Stomach (tissue), 4 donors: ENCODE measurements at regions not wholly inside any gene's neighbourhood (a gene's known extent, or its start where the extent isn't known, plus 50 kb on each side); places are given as distances from the start of the nearest gene placed in this dataset.

Experiments used
- POLR2A ChIP-seq, 4 donors: fragments of 450-650 bp; IDR thresholded peaks; one replicate each; pipeline ENCODE4 v1.6.1; 2016; ENCODE audit warnings: antibody characterized with exemption in 4 of 4, control low read depth in 2 of 4, mild to moderate bottlenecking in 1 of 4, moderate library complexity in 1 of 4
- POLR2AphosphoS5 ChIP-seq, 3 donors: sonication (generic); formaldehyde crosslinking; IDR thresholded peaks; one replicate each; pipeline ENCODE4 v1.6.1; 2016; ENCODE audit warnings: antibody characterized with exemption in 3 of 3
- TF ChIP-seq, protein P1 (sequence below), 7 experiments: fragments of 450-650 bp in 4 of 7; fragments of 200-600 bp in 3 of 7; sonication (generic) in 3 of 7; IDR thresholded peaks; one replicate each; pipeline ENCODE4 v1.5.1; 2016 to 2019; ENCODE audit warnings: antibody characterized with exemption in 7 of 7, control low read depth in 2 of 7, mild to moderate bottlenecking in 1 of 7

DNA sequence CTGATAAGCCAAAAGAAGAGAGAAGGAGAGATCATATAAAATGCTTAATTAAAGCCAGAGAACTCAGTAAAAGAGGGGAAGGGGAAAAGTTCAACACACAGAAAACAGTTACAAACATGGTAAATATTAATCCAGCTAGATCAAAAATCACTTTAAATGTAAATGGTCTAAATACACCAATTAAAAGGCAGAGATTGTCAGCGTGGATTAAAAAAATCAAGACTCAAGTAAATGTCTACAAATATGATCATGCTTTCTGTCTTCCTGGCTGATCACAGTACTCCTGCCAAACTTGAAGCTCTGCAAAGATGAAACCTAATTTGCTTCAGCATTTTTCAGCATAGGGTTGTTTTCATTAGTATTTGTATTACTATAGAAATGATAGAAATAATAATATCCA, 54.6 kb upstream of the RNF32 start:
- TF ChIP-seq POLR2A (IDR thresholded peaks at IDR 0.05) (no peak), POLR2AphosphoS5 (IDR thresholded peaks at IDR 0.05) (no peak)
- TF ChIP-seq, protein P1, sequence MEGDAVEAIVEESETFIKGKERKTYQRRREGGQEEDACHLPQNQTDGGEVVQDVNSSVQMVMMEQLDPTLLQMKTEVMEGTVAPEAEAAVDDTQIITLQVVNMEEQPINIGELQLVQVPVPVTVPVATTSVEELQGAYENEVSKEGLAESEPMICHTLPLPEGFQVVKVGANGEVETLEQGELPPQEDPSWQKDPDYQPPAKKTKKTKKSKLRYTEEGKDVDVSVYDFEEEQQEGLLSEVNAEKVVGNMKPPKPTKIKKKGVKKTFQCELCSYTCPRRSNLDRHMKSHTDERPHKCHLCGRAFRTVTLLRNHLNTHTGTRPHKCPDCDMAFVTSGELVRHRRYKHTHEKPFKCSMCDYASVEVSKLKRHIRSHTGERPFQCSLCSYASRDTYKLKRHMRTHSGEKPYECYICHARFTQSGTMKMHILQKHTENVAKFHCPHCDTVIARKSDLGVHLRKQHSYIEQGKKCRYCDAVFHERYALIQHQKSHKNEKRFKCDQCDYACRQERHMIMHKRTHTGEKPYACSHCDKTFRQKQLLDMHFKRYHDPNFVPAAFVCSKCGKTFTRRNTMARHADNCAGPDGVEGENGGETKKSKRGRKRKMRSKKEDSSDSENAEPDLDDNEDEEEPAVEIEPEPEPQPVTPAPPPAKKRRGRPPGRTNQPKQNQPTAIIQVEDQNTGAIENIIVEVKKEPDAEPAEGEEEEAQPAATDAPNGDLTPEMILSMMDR (IDR thresholded peaks at IDR 0.05) = no peak
